Caco-2 (cell line): ENCODE measurements at regions not wholly inside any gene's neighbourhood (a gene's known extent, or its start where the extent isn't known, plus 50 kb on each side); places are given as distances from the start of the nearest gene placed in this dataset.

Experiments
- BruUV-seq: library from RNA; stranded (reverse); fragments of 400-500 nt; replicated peaks from 2 replicates; lab custom pipeline; 2021; lab: Mats Ljungman, UMichigan
- CTCF ChIA-PET: fragments of 300-600 bp; sonication (Branson Sonifier 250); formaldehyde crosslinking; loops from one replicate; lab custom pipeline; 2022; ENCODE audit warnings: antibody characterized with exemption; lab: Charles Lee
- POLR2A ChIA-PET: fragments of 300-600 bp; sonication (Branson Sonifier 250); formaldehyde crosslinking; loops from one replicate; lab custom pipeline; 2022; ENCODE audit warnings: antibody characterized with exemption; lab: Charles Lee
- DNase-seq, 2 experiments: peaks; one replicate each; pipeline versions ENCODE4 v3.0.0 to v3.0.0-alpha.2; 2020 to 2022
- H3K27me3 ChIP-seq: replicated peaks from 2 replicates; pipeline ENCODE4 v1.6.0; 2011; ENCODE audit warnings: low read length; ENCODE audit not compliant: control insufficient read depth, insufficient read depth
- H3K36me3 ChIP-seq: 2 replicates; pipeline ENCODE4 v1.5.1; 2011; ENCODE audit warnings: low read length; ENCODE audit not compliant: control insufficient read depth, insufficient read depth
- H3K4me1 ChIP-seq: fragments of 250-450 bp; sonication (Bioruptor Pico); 2 replicates; pipeline ENCODE4 v1.5.1; 2020; ENCODE audit warnings: mild to moderate bottlenecking
- H3K4me3 ChIP-seq: 2 replicates; pipeline ENCODE4 v1.5.1; 2011; ENCODE audit warnings: low read depth, mild to moderate bottlenecking, control low read depth, low read length
- H3K9me3 ChIP-seq: fragments of 250-450 bp; sonication (Bioruptor Pico); 2 replicates; pipeline ENCODE4 v1.5.1; 2020; ENCODE audit warnings: mild to moderate bottlenecking, moderate library complexity
- H3K27ac Mint-ChIP-seq: one replicate; pipeline ENCODE4 v1.8.0; 2022; ENCODE audit warnings: mixed read lengths; ENCODE audit not compliant: unreplicated experiment
- H3K27me3 Mint-ChIP-seq: one replicate; pipeline ENCODE4 v1.8.0; 2022; ENCODE audit warnings: mixed read lengths; ENCODE audit not compliant: insufficient read depth, unreplicated experiment
- H3K36me3 Mint-ChIP-seq: one replicate; pipeline ENCODE4 v1.8.0; 2022; ENCODE audit warnings: mild to moderate bottlenecking, mixed read lengths; ENCODE audit not compliant: insufficient read depth, unreplicated experiment
- H3K4me1 Mint-ChIP-seq: one replicate; pipeline ENCODE4 v1.8.0; 2022; ENCODE audit warnings: low read depth, mixed read lengths; ENCODE audit not compliant: unreplicated experiment
- H3K4me3 Mint-ChIP-seq: one replicate; pipeline ENCODE4 v1.8.0; 2022; ENCODE audit warnings: mild to moderate bottlenecking, moderate library complexity, mixed read lengths; ENCODE audit not compliant: unreplicated experiment
- H3K9me3 Mint-ChIP-seq: one replicate; pipeline ENCODE4 v1.8.0; 2022; ENCODE audit warnings: mixed read lengths; ENCODE audit not compliant: unreplicated experiment
- intact Hi-C: fragments of 100-400 bp; cut with micrococcal nuclease; formaldehyde crosslinking; loops from one replicate; pipeline ENCODE4 v1.10.0; 2022; ENCODE audit not compliant: unreplicated experiment
- TF ChIP-seq, protein P1 (sequence below), 2 experiments: fragments of 200-600 bp in 1 of 2; IDR thresholded peaks; 1 replicate in 1 of 2; 2 replicates in 1 of 2; pipeline versions ENCODE4 v1.5.1 to v1.8.0; 2011 to 2022; ENCODE audit warnings: antibody characterized with exemption in 1 of 2, control low read depth in 1 of 2, inconsistent platforms in 1 of 2, low read depth in 1 of 2, low read length in 1 of 2, mild to moderate bottlenecking in 1 of 2, moderate library complexity in 1 of 2; ENCODE audit not compliant: insufficient read depth in 1 of 2, severe bottlenecking in 1 of 2, unreplicated experiment in 1 of 2

DNA sequence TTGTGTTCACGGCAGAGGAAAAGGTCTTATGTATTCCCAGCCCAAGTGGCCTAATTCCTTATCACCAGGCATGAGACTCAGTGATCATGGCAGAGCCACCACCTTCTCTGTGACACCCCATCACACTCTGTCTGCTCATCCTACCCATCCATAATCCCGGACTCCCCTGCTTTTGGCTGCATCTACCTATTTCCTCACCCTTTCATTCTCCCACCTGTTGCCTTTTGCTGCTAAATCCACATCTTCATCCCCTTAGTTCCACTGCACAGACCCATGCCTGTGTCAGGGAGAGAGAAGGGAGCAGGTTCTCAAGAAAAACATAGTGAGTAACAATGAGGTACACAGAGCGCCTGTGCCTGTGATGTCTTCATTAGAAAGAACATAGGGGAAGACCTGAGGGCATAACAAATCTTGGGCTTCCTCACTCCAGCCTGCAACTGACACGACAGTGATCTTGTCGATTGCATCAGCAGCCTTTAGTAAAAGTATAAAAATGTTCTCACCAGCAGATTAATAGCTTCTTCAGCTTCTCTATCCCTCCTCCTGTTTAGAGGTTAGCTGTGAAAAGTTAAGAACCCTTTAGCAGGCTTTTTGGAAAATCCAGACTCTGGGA, 246.5 kb upstream of the SPRED2 start:
- intact Hi-C loops, result no loop called here
- Mint-ChIP-seq H3K27me3 (peaks cover 24% of the 10 kb centered on the region), H3K4me3 (no peak overlapping the region), H3K27ac (no peak overlapping the region), H3K9me3 (peaks cover 15% of the 10 kb centered on the region), H3K36me3 (no peaks in the 10 kb centered on the region), H3K4me1 (peaks cover 6% of the 10 kb centered on the region)
- H3K36me3 ChIP-seq, result no peaks in the 10 kb centered on the region
- ChIA-PET CTCF (no interaction called here), POLR2A (no interaction called here)
- DNase-seq, result no peak
- no peaks in the 10 kb centered on the region for H3K4me1 ChIP-seq
- no peaks in the 10 kb centered on the region for H3K27me3 ChIP-seq
- no TSS peak for BruUV-seq
- TF ChIP-seq, protein P1, sequence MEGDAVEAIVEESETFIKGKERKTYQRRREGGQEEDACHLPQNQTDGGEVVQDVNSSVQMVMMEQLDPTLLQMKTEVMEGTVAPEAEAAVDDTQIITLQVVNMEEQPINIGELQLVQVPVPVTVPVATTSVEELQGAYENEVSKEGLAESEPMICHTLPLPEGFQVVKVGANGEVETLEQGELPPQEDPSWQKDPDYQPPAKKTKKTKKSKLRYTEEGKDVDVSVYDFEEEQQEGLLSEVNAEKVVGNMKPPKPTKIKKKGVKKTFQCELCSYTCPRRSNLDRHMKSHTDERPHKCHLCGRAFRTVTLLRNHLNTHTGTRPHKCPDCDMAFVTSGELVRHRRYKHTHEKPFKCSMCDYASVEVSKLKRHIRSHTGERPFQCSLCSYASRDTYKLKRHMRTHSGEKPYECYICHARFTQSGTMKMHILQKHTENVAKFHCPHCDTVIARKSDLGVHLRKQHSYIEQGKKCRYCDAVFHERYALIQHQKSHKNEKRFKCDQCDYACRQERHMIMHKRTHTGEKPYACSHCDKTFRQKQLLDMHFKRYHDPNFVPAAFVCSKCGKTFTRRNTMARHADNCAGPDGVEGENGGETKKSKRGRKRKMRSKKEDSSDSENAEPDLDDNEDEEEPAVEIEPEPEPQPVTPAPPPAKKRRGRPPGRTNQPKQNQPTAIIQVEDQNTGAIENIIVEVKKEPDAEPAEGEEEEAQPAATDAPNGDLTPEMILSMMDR (IDR thresholded peaks at IDR 0.05; ENCODE audit: insufficient read depth in 1 of 2, low read depth in 1 of 2, low read length in 1 of 2, severe bottlenecking in 1 of 2, unreplicated experiment in 1 of 2), result no peak
- H3K9me3 ChIP-seq, result peaks cover 12% of the 10 kb centered on the region; the same call in 1 of the 2 replicates
- no peak overlapping the region for H3K4me3 ChIP-seq

DNA sequence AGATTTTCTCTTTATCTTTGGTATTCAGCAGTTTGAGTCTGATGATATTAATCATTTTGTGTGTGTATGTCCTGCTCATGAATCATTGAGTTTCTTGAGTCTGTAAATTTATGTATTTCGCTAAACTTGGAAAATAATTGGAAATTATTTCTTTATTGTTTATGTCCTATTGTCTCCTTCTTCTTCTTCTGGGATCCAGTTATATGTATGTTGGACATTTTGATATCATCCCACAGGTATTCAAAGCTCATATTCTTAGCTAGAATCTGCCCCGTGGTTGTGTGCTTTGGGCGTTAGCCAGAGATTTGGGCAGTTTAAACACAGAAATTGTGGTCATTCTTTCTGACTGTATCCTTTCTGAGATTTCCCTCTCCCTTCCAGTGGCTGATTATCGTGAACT, 243.0 kb upstream of the SPRED2 start:
- H3K27ac Mint-ChIP-seq, result no peak overlapping the region
- Histone ChIP-seq H3K9me3 (peaks cover 12% of the 10 kb centered on the region; the same call in 1 of the 2 replicates), H3K27me3 (no peaks in the 10 kb centered on the region), H3K4me3 (no peak overlapping the region), H3K4me1 (no peaks in the 10 kb centered on the region), H3K36me3 (no peaks in the 10 kb centered on the region)
- TF ChIP-seq, protein P1 (IDR thresholded peaks at IDR 0.05; ENCODE audit: insufficient read depth in 1 of 2, low read depth in 1 of 2, low read length in 1 of 2, severe bottlenecking in 1 of 2, unreplicated experiment in 1 of 2), result no peak
- DNase-seq, result no peak
- peaks cover 6% of the 10 kb centered on the region for H3K4me1 Mint-ChIP-seq
- H3K9me3 Mint-ChIP-seq, result peaks cover 15% of the 10 kb centered on the region
- ChIA-PET CTCF (no interaction called here), POLR2A (no interaction called here)
- intact Hi-C loops, result no loop called here
- no TSS peak for BruUV-seq
- no peaks in the 10 kb centered on the region for H3K36me3 Mint-ChIP-seq
- H3K4me3 Mint-ChIP-seq, result no peak overlapping the region
- H3K27me3 Mint-ChIP-seq, result peaks cover 19% of the 10 kb centered on the region

DNA sequence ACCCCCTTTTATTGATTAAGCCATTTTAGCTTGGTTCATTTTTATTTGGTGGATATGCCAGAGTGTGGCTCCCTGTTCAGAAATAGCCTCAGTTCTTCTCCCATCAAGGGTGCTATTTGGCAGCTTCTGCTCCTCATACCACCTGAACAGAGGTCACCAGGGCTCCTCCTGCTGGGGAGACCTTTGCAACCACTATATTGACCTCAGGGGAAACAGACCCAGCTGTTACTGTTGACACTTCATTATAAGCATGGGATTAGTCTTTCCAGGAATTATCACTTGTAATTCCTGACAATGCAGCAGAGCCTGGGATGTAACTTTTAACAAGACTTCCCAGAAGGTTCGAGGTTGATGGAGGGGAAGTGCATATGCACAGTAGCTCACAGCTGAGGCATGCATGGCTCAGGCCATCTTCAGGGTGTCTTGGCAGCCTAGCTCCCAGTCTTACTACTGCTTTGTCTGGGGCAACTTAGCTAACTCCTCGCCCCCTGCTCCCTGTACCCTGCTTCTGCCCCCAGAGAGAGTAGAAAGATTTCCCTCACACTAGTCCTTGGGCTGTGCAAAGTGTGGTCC, 239.4 kb upstream of the SPRED2 start:
- CTCF ChIA-PET, result interaction anchor here (1.1 kb wide), 1 partner anchor 31 kb away, joined by 3 read pairs; no protein-coding TSS in a partner anchor
- no peak for DNase-seq
- POLR2A ChIA-PET, result no interaction called here
- Histone ChIP-seq H3K36me3 (no peaks in the 10 kb centered on the region), H3K4me3 (no peak overlapping the region), H3K27me3 (no peaks in the 10 kb centered on the region), H3K4me1 (no peaks in the 10 kb centered on the region), H3K9me3 (peaks cover 15% of the 10 kb centered on the region)
- Mint-ChIP-seq H3K4me1 (no peaks in the 10 kb centered on the region), H3K4me3 (no peak overlapping the region), H3K27me3 (peaks cover 10% of the 10 kb centered on the region), H3K27ac (no peak overlapping the region), H3K9me3 (peaks cover 30% of the 10 kb centered on the region), H3K36me3 (no peaks in the 10 kb centered on the region)
- BruUV-seq, result no TSS peak
- TF ChIP-seq, protein P1 (IDR thresholded peaks at IDR 0.05; ENCODE audit: insufficient read depth in 1 of 2, low read depth in 1 of 2, low read length in 1 of 2, severe bottlenecking in 1 of 2, unreplicated experiment in 1 of 2), result no peak
- intact Hi-C loops, result no loop called here
